Kidney (tissue), 13 donors: ENCODE measurements at regions not wholly inside any gene's neighbourhood (a gene's known extent, or its start where the extent isn't known, plus 50 kb on each side); places are given as distances from the start of the nearest gene placed in this dataset.

Experiments
- DNase-seq, 5 donors: peaks; one replicate each; pipeline ENCODE4 v3.0.0-alpha.2; 2013 to 2020
- FAIRE-seq: peaks from 2 replicates; lab custom pipeline; 2012; peaks lifted over from hg19 to GRCh38; lab: Jason Lieb, UNC
- H3K27ac ChIP-seq, 2 donors: one replicate each; pipeline ENCODE4 v1.7.0; 2013; ENCODE audit warnings: low read depth in 2 of 2, low read length in 2 of 2, inconsistent platforms in 1 of 2
- H3K27me3 ChIP-seq: one replicate; pipeline ENCODE4 v1.7.1; 2013; ENCODE audit warnings: low read length, inconsistent platforms; ENCODE audit not compliant: control insufficient read depth, insufficient read depth
- H3K36me3 ChIP-seq, 3 donors: one replicate each; pipeline versions ENCODE4 v1.7.0 to v1.7.1; 2013; ENCODE audit warnings: low read length in 3 of 3, control low read depth in 1 of 3, inconsistent platforms in 1 of 3; ENCODE audit not compliant: insufficient read depth in 3 of 3, control insufficient read depth in 2 of 3
- H3K4me1 ChIP-seq, 3 donors: one replicate each; pipeline versions ENCODE4 v1.7.0 to v1.7.1; 2013; ENCODE audit warnings: low read length in 3 of 3, inconsistent platforms in 1 of 3, low read depth in 1 of 3; ENCODE audit not compliant: control insufficient read depth in 2 of 3, insufficient read depth in 2 of 3
- H3K4me3 ChIP-seq, 3 donors: one replicate each; pipeline versions ENCODE4 v1.7.0 to v1.8.1; 2013; ENCODE audit warnings: low read length in 3 of 3, control low read depth in 1 of 3, inconsistent platforms in 1 of 3
- H3K9ac ChIP-seq, 3 donors: one replicate each; pipeline versions ENCODE4 v1.7.0 to v1.7.1; 2013; ENCODE audit warnings: low read length in 3 of 3, control low read depth in 1 of 3, inconsistent platforms in 1 of 3
- H3K9me3 ChIP-seq, 3 donors: one replicate each; pipeline versions ENCODE4 v1.7.0 to v1.7.1; 2013; ENCODE audit warnings: low read length in 3 of 3, control low read depth in 1 of 3, inconsistent platforms in 1 of 3; ENCODE audit not compliant: control insufficient read depth in 2 of 3, insufficient read depth in 1 of 3
- intact Hi-C: fragments of 100-400 bp; cut with DNase I; formaldehyde crosslinking; loops from one replicate; pipeline ENCODE4 v1.11.1; 2022
- TF ChIP-seq, protein P1 (sequence below): IDR thresholded peaks from 3 replicates; pipeline ENCODE4 v1.5.1; 2012; ENCODE audit warnings: mild to moderate bottlenecking, moderate library complexity, borderline replicate concordance; ENCODE audit not compliant: insufficient read depth; ENCODE audit errors: extremely low read depth
- donor health status: control.
- donor health status: control.
- donor health status: control.
- donor health status: control.
- donor health status: control.
- donor health status: DM: yes; HTN: yes; CAD: no.
- donor health status: Normal renal cell carcinoma (clear cell type).

- intact Hi-C loops: no loop called here
Measured at GRCh38 chr5:82416512-82416911, 138.4 kb upstream of the RPS23 start.

GRCh38 chr5:82414041-82414388, 135.9 kb upstream of the RPS23 start:
- H3K9ac ChIP-seq: no peak overlapping the region
- DNase-seq (no peak), FAIRE-seq (no peak)
- H3K27me3 ChIP-seq: no peaks in the 10 kb centered on the region
- no peaks in the 10 kb centered on the region for H3K36me3 ChIP-seq
- H3K9me3 ChIP-seq: no peaks in the 10 kb centered on the region
- peak overlapping the region in 1 of 2 donors; percentile 48 for H3K27ac ChIP-seq
- intact Hi-C loops: no loop called here
- TF ChIP-seq, protein P1, sequence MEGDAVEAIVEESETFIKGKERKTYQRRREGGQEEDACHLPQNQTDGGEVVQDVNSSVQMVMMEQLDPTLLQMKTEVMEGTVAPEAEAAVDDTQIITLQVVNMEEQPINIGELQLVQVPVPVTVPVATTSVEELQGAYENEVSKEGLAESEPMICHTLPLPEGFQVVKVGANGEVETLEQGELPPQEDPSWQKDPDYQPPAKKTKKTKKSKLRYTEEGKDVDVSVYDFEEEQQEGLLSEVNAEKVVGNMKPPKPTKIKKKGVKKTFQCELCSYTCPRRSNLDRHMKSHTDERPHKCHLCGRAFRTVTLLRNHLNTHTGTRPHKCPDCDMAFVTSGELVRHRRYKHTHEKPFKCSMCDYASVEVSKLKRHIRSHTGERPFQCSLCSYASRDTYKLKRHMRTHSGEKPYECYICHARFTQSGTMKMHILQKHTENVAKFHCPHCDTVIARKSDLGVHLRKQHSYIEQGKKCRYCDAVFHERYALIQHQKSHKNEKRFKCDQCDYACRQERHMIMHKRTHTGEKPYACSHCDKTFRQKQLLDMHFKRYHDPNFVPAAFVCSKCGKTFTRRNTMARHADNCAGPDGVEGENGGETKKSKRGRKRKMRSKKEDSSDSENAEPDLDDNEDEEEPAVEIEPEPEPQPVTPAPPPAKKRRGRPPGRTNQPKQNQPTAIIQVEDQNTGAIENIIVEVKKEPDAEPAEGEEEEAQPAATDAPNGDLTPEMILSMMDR: no peak
- H3K4me3 ChIP-seq: no peak overlapping the region
- peaks cover 0 to 3% (median 0%) of the 10 kb centered on the region in 3 donors for H3K4me1 ChIP-seq

More at GRCh38 chr5:82416512-82416911, 138.4 kb upstream of the RPS23 start:
- no peak overlapping the region for H3K27ac ChIP-seq
- DNase-seq: no peak
- no peaks in the 10 kb centered on the region for H3K9me3 ChIP-seq
- H3K9ac ChIP-seq: no peak overlapping the region
- no peak for FAIRE-seq
- no peaks in the 10 kb centered on the region for H3K27me3 ChIP-seq
- H3K4me3 ChIP-seq: no peak overlapping the region
- TF ChIP-seq, protein P1: no peak
- no peaks in the 10 kb centered on the region for H3K36me3 ChIP-seq
- H3K4me1 ChIP-seq: peaks cover 0 to 3% (median 0%) of the 10 kb centered on the region in 3 donors

- Histone ChIP-seq H3K9me3 (no peaks in the 10 kb centered on the region), H3K27me3 (no peaks in the 10 kb centered on the region), H3K27ac (peak overlapping the region; percentile 29 to 86), H3K4me1 (peaks cover 0 to 3% (median 0%) of the 10 kb centered on the region in 3 donors), H3K4me3 (no peak overlapping the region), H3K36me3 (no peaks in the 10 kb centered on the region), H3K9ac (no peak overlapping the region)
- DNase-seq (no peak), FAIRE-seq (no peak)
- TF ChIP-seq, protein P1: no peak
- intact Hi-C loops: no loop called here
Measured at GRCh38 chr5:82413302-82414040, 135.3 kb upstream of the RPS23 start.
